Kidney (tissue), 13 donors: ENCODE measurements at regions not wholly inside any gene's neighbourhood (a gene's known extent, or its start where the extent isn't known, plus 50 kb on each side); places are given as distances from the start of the nearest gene placed in this dataset.

Source experiments
- DNase-seq, 5 donors: peaks; one replicate each; pipeline ENCODE4 v3.0.0-alpha.2; 2013 to 2020
- FAIRE-seq: peaks from 2 replicates; lab custom pipeline; 2012; peaks lifted over from hg19 to GRCh38; lab: Jason Lieb, UNC
- H3K27ac ChIP-seq, 2 donors: one replicate each; pipeline ENCODE4 v1.7.0; 2013; ENCODE audit warnings: low read depth in 2 of 2, low read length in 2 of 2, inconsistent platforms in 1 of 2
- H3K27me3 ChIP-seq: one replicate; pipeline ENCODE4 v1.7.1; 2013; ENCODE audit warnings: low read length, inconsistent platforms; ENCODE audit not compliant: control insufficient read depth, insufficient read depth
- H3K36me3 ChIP-seq, 3 donors: one replicate each; pipeline versions ENCODE4 v1.7.0 to v1.7.1; 2013; ENCODE audit warnings: low read length in 3 of 3, control low read depth in 1 of 3, inconsistent platforms in 1 of 3; ENCODE audit not compliant: insufficient read depth in 3 of 3, control insufficient read depth in 2 of 3
- H3K4me1 ChIP-seq, 3 donors: one replicate each; pipeline versions ENCODE4 v1.7.0 to v1.7.1; 2013; ENCODE audit warnings: low read length in 3 of 3, inconsistent platforms in 1 of 3, low read depth in 1 of 3; ENCODE audit not compliant: control insufficient read depth in 2 of 3, insufficient read depth in 2 of 3
- H3K4me3 ChIP-seq, 3 donors: one replicate each; pipeline versions ENCODE4 v1.7.0 to v1.8.1; 2013; ENCODE audit warnings: low read length in 3 of 3, control low read depth in 1 of 3, inconsistent platforms in 1 of 3
- H3K9ac ChIP-seq, 3 donors: one replicate each; pipeline versions ENCODE4 v1.7.0 to v1.7.1; 2013; ENCODE audit warnings: low read length in 3 of 3, control low read depth in 1 of 3, inconsistent platforms in 1 of 3
- H3K9me3 ChIP-seq, 3 donors: one replicate each; pipeline versions ENCODE4 v1.7.0 to v1.7.1; 2013; ENCODE audit warnings: low read length in 3 of 3, control low read depth in 1 of 3, inconsistent platforms in 1 of 3; ENCODE audit not compliant: control insufficient read depth in 2 of 3, insufficient read depth in 1 of 3
- intact Hi-C: fragments of 100-400 bp; cut with DNase I; formaldehyde crosslinking; loops from one replicate; pipeline ENCODE4 v1.11.1; 2022
- TF ChIP-seq, protein P1 (sequence below): IDR thresholded peaks from 3 replicates; pipeline ENCODE4 v1.5.1; 2012; ENCODE audit warnings: mild to moderate bottlenecking, moderate library complexity, borderline replicate concordance; ENCODE audit not compliant: insufficient read depth; ENCODE audit errors: extremely low read depth
- donor health status: control.
- donor health status: control.
- donor health status: control.
- donor health status: control.
- donor health status: control.
- donor health status: DM: yes; HTN: yes; CAD: no.
- donor health status: Normal renal cell carcinoma (clear cell type).

DNA sequence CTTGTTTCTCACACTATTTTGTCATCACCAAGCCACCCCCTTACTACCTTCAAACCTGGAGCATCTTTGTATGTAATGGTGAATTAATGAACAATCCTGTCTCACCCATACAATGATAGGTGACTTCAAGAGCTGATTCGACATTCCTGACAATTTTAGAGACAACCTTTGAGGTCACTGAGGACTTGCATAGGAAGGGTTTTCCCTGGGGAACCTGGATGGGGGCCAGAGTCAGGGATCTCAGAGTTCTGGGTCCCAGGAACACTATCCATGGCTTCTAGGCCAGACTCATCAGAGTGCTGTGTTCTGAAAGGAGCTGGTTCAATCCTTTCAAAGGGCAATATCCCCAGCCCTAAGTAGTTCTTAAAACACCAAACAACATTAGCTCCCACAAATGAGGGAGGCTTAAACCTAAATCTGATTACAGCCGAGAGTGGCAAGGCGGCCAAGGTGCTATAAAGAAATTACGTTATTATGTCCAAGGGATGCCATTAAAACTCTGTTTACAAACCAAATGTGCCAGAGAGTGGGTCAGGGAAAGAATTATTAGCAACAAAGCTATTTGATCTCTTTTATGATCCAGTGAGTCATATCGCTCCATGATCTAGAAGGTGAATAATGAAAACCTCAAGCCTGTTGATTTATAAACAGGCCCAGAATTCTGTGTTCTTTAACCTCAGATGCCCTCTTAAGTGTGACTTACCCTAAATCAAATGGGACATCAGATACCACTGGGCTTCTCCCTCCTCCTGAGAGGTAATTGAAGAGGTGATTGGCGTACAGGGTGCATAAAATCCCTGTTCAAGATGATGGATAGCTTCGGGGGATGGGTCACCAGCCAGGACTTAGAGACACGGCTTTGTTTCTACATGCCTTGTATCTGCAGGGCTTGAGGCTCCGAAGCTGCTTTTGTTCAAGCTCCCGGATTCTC is 230.2 kb upstream of the TBX3 start:
- H3K36me3 ChIP-seq: no peaks in the 10 kb centered on the region
- DNase-seq (peak in 4 of 5 donors; percentile 65 to 90 (median 78)), FAIRE-seq (no peak)
- intact Hi-C loops: no loop called here
- no peaks in the 10 kb centered on the region for H3K4me1 ChIP-seq
- H3K27me3 ChIP-seq: no peaks in the 10 kb centered on the region
- no peak overlapping the region for H3K27ac ChIP-seq
- peaks cover 0 to 9% (median 0%) of the 10 kb centered on the region in 3 donors for H3K9me3 ChIP-seq
- H3K9ac ChIP-seq: no peak overlapping the region
- H3K4me3 ChIP-seq: no peak overlapping the region
- TF ChIP-seq, protein P1, sequence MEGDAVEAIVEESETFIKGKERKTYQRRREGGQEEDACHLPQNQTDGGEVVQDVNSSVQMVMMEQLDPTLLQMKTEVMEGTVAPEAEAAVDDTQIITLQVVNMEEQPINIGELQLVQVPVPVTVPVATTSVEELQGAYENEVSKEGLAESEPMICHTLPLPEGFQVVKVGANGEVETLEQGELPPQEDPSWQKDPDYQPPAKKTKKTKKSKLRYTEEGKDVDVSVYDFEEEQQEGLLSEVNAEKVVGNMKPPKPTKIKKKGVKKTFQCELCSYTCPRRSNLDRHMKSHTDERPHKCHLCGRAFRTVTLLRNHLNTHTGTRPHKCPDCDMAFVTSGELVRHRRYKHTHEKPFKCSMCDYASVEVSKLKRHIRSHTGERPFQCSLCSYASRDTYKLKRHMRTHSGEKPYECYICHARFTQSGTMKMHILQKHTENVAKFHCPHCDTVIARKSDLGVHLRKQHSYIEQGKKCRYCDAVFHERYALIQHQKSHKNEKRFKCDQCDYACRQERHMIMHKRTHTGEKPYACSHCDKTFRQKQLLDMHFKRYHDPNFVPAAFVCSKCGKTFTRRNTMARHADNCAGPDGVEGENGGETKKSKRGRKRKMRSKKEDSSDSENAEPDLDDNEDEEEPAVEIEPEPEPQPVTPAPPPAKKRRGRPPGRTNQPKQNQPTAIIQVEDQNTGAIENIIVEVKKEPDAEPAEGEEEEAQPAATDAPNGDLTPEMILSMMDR: no peak

- intact Hi-C loops: no loop called here
- no peak for DNase-seq
- H3K4me3 ChIP-seq: no peak overlapping the region
- H3K9ac ChIP-seq: no peak overlapping the region
- H3K36me3 ChIP-seq: no peaks in the 10 kb centered on the region
- peaks cover 0 to 8% (median 0%) of the 10 kb centered on the region in 3 donors for H3K9me3 ChIP-seq
- H3K4me1 ChIP-seq: no peaks in the 10 kb centered on the region
- no peak overlapping the region for H3K27ac ChIP-seq
- FAIRE-seq: no peak
- TF ChIP-seq, protein P1: no peak
- no peaks in the 10 kb centered on the region for H3K27me3 ChIP-seq
These were observed 228.8 kb upstream of the TBX3 start for GRCh38 chr12:114912811-114913210.

DNA sequence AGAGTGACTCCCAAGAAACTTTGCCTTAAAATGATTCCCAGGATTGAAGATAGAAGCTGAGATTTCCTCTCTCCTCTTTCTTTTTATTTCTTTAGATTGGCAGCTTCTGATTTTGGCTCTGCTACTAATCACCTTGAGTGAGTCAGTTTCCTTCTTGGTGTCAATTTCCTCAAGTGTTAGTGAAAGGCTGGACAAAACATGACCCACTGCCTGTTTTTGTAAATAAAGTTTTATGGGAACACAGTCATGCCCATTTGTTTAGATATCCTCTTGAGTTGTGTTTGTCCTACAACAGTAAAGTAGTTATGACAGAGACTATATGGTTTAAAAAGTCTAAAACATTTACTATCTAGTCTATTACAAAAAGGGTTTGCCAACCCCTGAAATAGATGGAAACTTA is 227.2 kb upstream of the TBX3 start:
- TF ChIP-seq, protein P1: no peak

More for the DNA sequence above, 227.2 kb upstream of the TBX3 start:
- Histone ChIP-seq H3K4me3 (no peak overlapping the region), H3K9me3 (peaks cover 0 to 6% (median 0%) of the 10 kb centered on the region in 3 donors), H3K27ac (no peak overlapping the region), H3K27me3 (no peaks in the 10 kb centered on the region), H3K36me3 (no peaks in the 10 kb centered on the region), H3K9ac (no peak overlapping the region), H3K4me1 (no peaks in the 10 kb centered on the region)
- DNase-seq (no peak), FAIRE-seq (no peak)
- intact Hi-C loops: no loop called here
